HG03139 (cell line): ENCODE measurements at regions not wholly inside any gene's neighbourhood (a gene's known extent, or its start where the extent isn't known, plus 50 kb on each side); places are given as distances from the start of the nearest gene placed in this dataset.

ENCODE experiments used
- ATAC-seq: cut with Tn5 transposase; IDR thresholded peaks from one replicate; pipeline ENCODE4 v1.9.1; 2021; ENCODE audit not compliant: unreplicated experiment

- ATAC-seq = no peak
Measured at GRCh38 chr4:63644396-63644795, 764.9 kb downstream of the TECRL start.

DNA sequence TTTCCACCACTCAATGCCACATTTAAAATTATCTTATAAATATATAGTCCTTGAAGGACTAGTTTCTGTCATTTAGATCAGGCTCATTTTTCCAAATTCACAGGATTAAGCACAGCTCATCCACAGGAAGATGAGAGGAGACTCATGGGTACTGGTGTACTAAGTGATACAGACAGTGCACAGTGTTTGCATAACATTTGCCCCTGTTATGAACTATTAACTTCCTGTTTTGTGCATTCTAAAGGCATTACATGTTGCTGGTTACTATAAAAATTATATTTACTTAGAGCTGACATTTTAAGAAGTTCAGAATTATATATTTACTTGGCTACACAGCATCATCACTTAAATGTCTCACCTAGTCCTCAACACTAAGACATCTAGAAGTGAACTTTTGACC lies 772.0 kb downstream of the TECRL start:
- ATAC-seq = no peak

- ATAC-seq = no peak
Measured at GRCh38 chr4:63632858-63633257, 776.4 kb downstream of the TECRL start.

GRCh38 chr4:63620271-63620670 lies 789.0 kb downstream of the TECRL start:
- no peak for ATAC-seq

DNA sequence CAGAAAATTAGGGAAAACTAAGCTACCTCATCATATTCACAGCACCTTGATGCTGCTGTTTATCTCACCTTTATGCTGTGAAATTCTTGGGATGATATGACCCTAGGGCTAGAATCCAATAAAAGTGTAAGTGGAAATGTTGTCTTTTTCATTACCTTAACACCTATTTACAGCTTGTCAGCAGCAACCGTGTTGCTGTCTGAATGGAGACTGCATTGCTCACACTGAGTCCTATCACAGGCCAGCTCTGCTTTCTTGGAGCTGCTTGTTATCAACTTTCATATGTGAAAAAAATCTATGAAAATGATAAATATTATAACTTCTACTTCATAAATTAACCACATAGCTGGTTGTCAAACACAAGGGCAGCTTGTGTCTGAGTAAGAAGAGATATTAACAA lies 789.5 kb downstream of the TECRL start:
- ATAC-seq = no peak

- no peak for ATAC-seq
Measured at GRCh38 chr4:63618883-63619718, 790.1 kb downstream of the TECRL start.

DNA sequence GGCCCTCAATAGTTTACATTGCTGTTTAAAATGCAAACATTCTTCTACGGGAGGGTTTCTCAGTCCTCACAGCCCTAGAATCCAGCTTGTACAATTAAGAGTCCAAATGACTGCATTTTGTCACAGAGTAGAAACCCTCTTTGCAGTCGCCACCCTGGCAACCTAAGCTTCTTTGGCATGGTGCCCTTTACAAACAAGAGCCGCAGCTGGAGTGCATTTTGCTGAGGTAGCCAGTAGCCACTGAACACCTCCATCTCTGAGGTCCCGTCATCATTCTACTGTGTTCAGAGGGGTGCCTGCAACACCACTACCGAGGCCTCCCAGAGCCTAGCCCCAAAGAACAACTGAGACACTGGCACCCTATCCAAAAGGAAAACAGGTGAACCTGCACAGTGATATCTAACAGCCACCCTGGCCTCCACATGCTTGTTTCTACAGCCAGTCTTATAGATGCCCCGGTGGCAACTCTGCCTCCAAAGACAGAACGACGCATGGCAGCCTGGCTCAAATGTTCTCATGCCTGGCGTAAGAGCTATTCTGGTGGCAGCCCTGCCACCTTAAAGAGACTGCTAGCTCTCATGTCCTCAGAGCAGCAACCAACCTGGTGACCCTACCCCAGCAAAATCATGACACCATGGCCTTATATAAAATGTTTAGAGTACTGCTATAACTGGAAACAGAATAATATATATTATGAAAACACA lies 801.9 kb downstream of the TECRL start:
- ATAC-seq = no peak

- no peak for ATAC-seq
Measured at GRCh38 chr4:63589796-63590195, 819.5 kb downstream of the TECRL start.

DNA sequence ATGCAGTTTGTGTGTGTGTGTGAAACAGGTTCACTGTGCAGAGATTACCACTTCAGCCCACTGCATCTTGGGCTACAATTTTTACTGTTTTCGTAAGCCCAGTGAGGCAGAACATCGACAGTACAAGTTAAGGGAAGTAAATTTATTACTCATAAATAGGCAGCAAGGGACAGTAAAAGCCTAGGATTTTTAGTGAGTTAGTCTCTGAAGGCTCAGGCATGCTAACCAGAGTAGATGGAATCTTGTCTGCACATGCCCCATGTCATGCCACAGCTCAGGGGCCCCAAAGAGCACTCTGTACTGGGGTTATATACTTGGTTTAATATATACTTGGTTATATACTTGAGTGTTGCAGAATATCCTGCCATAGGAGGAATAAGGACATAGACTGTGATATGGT lies 825.7 kb downstream of the TECRL start:
- ATAC-seq = no peak

GRCh38 chr4:63583007-63583406 lies 826.2 kb downstream of the TECRL start:
- ATAC-seq = no peak

GRCh38 chr4:63580796-63581475 lies 828.3 kb downstream of the TECRL start:
- no peak for ATAC-seq

- ATAC-seq = no peak
Measured at GRCh38 chr4:63578383-63578782, 830.9 kb downstream of the TECRL start.

- ATAC-seq = no peak
Measured at GRCh38 chr4:63566658-63567057, 842.6 kb downstream of the TECRL start.

DNA sequence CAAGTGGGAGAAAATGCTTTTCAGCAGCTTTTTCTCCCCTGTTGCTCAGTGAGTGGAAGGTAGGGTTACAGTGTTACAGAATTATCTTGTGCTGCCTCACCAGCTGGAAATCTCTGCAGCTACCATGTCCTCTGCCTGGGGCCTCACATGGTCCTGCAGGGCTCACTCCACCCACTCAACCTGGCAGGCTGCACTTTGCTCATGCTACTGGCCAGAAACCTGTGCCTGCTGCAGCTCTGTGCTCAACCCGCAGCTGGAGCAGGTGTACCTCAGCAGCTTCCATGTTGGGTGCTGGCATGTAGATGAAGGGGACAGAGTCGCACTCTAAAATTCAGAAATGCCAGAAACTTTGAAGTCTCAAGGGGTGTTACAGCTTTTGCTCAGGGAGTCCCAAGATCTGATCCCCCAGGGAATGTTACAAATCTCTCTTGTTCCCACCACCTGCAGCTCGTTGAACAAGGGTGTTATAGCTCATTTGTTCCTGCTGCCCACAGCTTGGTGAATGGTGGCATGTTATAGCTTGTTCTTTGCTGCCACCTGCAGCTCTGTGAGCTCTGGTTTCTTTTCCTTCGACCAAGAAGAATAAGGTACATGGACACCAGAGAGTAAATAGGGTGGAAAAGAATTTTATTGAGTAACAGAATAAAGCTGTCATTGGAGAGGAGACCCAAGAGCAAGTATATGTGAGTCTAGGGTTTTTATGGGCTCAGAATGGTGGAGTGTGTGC lies 845.8 kb downstream of the TECRL start:
- no peak for ATAC-seq

- ATAC-seq = no peak
Measured at GRCh38 chr4:63558709-63559108, 850.5 kb downstream of the TECRL start.

- ATAC-seq = no peak
Measured at GRCh38 chr4:63556332-63556731, 852.9 kb downstream of the TECRL start.

DNA sequence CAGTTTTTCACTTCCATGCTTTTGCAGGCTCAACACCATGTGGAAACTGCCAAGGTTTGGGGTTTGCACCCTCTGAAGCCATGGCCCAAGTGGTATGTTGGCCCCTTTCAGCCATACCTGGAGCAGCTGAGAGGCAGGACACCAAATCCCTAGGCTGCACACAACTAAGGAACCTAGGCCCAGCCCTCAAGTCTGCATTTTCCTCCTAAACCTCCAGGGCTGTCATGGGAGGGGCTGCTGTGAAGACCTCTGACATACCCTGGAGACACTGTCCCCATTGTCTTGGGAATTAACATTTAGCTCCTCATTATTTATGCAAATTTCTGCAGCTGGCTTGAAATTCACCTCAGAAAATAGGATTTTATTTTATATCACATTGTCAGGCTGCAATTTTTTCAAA lies 856.1 kb downstream of the TECRL start:
- no peak for ATAC-seq

DNA sequence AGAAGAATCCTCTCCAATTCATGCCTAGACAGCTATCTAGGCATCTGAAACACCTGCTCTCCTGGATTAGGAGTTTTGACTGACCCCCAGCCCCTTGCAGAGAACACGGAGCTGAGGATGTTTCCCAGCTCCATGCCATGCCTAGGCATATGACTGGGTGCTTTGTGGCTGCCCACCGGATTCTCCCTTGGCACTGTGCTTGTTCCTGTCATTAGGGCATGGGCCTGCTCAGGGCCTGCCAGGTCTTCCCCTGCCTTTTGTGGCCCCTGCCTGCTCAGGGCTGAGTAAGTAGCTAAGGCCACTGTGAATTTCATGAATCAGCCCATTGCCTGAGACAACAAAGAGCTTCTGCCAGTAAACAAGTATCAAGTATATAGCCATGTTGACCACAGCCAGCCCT lies 867.4 kb downstream of the TECRL start:
- ATAC-seq = no peak

DNA sequence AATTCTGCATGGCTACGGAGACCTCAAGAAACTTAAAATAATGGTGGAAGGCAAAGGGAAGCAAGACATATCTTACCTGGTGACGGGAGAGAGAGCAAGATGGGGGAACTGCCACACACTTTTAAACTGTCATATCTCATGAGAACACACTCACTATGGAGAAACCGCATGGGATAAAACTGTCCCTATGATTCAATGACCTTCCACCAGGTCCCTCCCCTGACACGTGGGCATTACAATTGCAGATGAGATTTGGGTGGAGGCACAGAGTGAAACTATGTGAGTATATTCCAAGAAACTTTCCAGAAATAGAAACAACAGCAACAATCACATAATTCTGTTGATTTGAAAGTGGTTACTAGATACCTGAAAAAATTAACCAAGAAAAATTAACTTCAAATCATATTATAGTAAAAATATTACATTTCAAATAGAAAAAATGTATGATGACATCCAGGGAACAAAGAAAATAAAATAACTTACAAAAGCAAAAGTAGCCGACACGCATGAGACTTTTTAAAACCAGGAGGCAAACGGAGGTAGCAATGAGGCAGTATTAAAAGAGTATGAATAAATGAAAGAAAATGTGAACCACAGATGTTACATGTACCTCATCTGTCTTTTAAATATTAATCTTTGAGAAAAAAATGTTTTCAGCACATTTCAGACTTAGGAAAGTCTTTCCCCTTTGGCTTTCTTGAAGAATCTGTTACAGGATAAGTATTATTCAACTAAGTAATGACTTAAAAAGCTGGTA lies 879.5 kb downstream of the TECRL start:
- ATAC-seq = no peak

- ATAC-seq = no peak
Measured at GRCh38 chr4:63528256-63528991, 880.8 kb downstream of the TECRL start.
